IPS DF 6.9 (cell line): ENCODE measurements at regions not wholly inside any gene's neighbourhood (a gene's known extent, or its start where the extent isn't known, plus 50 kb on each side); places are given as distances from the start of the nearest gene placed in this dataset.

Source experiments
- DNase-seq: peaks from one replicate; pipeline ENCODE4 v3.0.0-alpha.2; 2013; ENCODE audit warnings: low read depth, low spot score
- H3K27ac ChIP-seq: one replicate; pipeline ENCODE4 v1.5.1; 2013; ENCODE audit warnings: low read length, control low read depth
- H3K27me3 ChIP-seq: 2 replicates; pipeline ENCODE4 v1.6.1; 2013; ENCODE audit warnings: mild to moderate bottlenecking, low read length; ENCODE audit not compliant: control insufficient read depth, insufficient read depth
- H3K36me3 ChIP-seq: 2 replicates; pipeline ENCODE4 v1.6.1; 2013; ENCODE audit warnings: low read length; ENCODE audit not compliant: control insufficient read depth, insufficient read depth
- H3K4me1 ChIP-seq: 2 replicates; pipeline ENCODE4 v1.6.1; 2013; ENCODE audit warnings: low read length; ENCODE audit not compliant: control insufficient read depth, insufficient read depth
- H3K4me3 ChIP-seq: 2 replicates; pipeline ENCODE4 v1.5.1; 2013; ENCODE audit warnings: mild to moderate bottlenecking, low read length
- H3K9me3 ChIP-seq: 2 replicates; pipeline ENCODE4 v1.6.1; 2013; ENCODE audit warnings: low read length, inconsistent platforms; ENCODE audit not compliant: control insufficient read depth, insufficient read depth
- WGBS: extraction: QIAGEN DNeasy Blood & Tissue Kit; methylation state at CpG from one replicate; pipeline ENCODE4 v1.1.7; 2013; ENCODE audit warnings: mixed read lengths, missing lambda C conversion rate; ENCODE audit not compliant: insufficient read length, insufficient coverage; 5-methylcytosine and 5-hydroxymethylcytosine counted together

GRCh38 chr4:123919576-123920098 is 523.0 kb downstream of the SPRY1 start:
- H3K36me3 ChIP-seq: no peaks in the 10 kb centered on the region

GRCh38 chr4:123921339-123921738 is 524.7 kb downstream of the SPRY1 start:
- Histone ChIP-seq H3K9me3 (no peaks in the 10 kb centered on the region), H3K27ac (no peak overlapping the region), H3K36me3 (no peaks in the 10 kb centered on the region), H3K4me3 (no peak overlapping the region), H3K4me1 (no peaks in the 10 kb centered on the region), H3K27me3 (no peaks in the 10 kb centered on the region)
- WGBS: no CpG with 5 or more reads among the region's 5 CpGs
- DNase-seq: no peak

More at GRCh38 chr4:123919576-123920098, 523.0 kb downstream of the SPRY1 start:
- H3K27me3 ChIP-seq: no peaks in the 10 kb centered on the region
- H3K9me3 ChIP-seq: no peaks in the 10 kb centered on the region
- no peak overlapping the region for H3K27ac ChIP-seq
- no CpG with 5 or more reads among the region's 4 CpGs for WGBS
- H3K4me1 ChIP-seq: no peaks in the 10 kb centered on the region
- no peak overlapping the region for H3K4me3 ChIP-seq
- no peak for DNase-seq

GRCh38 chr4:123922847-123923246 is 526.3 kb downstream of the SPRY1 start:
- Histone ChIP-seq H3K4me1 (no peaks in the 10 kb centered on the region), H3K27me3 (no peaks in the 10 kb centered on the region), H3K9me3 (no peaks in the 10 kb centered on the region), H3K36me3 (no peaks in the 10 kb centered on the region), H3K27ac (no peak overlapping the region), H3K4me3 (no peak overlapping the region)
- DNase-seq: no peak

- Histone ChIP-seq H3K27me3 (no peaks in the 10 kb centered on the region), H3K9me3 (no peaks in the 10 kb centered on the region), H3K4me1 (no peaks in the 10 kb centered on the region), H3K27ac (no peak overlapping the region), H3K36me3 (no peaks in the 10 kb centered on the region), H3K4me3 (no peak overlapping the region)
- WGBS: no CpG with 5 or more reads among the region's 3 CpGs
- DNase-seq: no peak
Observed at GRCh38 chr4:123924536-123924935, 527.9 kb downstream of the SPRY1 start.

- DNase-seq: no peak
Observed at GRCh38 chr4:123929565-123929964, 533.0 kb downstream of the SPRY1 start.

GRCh38 chr4:123930996-123931395 is 534.4 kb downstream of the SPRY1 start:
- H3K27me3 ChIP-seq: no peaks in the 10 kb centered on the region
- no CpG with 5 or more reads among the region's 1 CpG for WGBS
- DNase-seq: no peak
- no peaks in the 10 kb centered on the region for H3K4me1 ChIP-seq
- no peaks in the 10 kb centered on the region for H3K36me3 ChIP-seq
- no peaks in the 10 kb centered on the region for H3K9me3 ChIP-seq
- no peak overlapping the region for H3K4me3 ChIP-seq
- H3K27ac ChIP-seq: no peak overlapping the region

More at GRCh38 chr4:123929565-123929964, 533.0 kb downstream of the SPRY1 start:
- Histone ChIP-seq H3K9me3 (no peaks in the 10 kb centered on the region), H3K27me3 (no peaks in the 10 kb centered on the region), H3K27ac (no peak overlapping the region), H3K4me1 (no peaks in the 10 kb centered on the region), H3K36me3 (no peaks in the 10 kb centered on the region), H3K4me3 (no peak overlapping the region)
- WGBS: no CpG with 5 or more reads among the region's 1 CpG

- DNase-seq: no peak
- no peak overlapping the region for H3K4me3 ChIP-seq
- H3K36me3 ChIP-seq: no peaks in the 10 kb centered on the region
- H3K27me3 ChIP-seq: no peaks in the 10 kb centered on the region
- no peaks in the 10 kb centered on the region for H3K4me1 ChIP-seq
- no peak overlapping the region for H3K27ac ChIP-seq
- WGBS: no CpG with 5 or more reads among the region's 2 CpGs
- no peaks in the 10 kb centered on the region for H3K9me3 ChIP-seq
Observed at GRCh38 chr4:123934096-123934495, 537.5 kb downstream of the SPRY1 start.

- no peaks in the 10 kb centered on the region for H3K9me3 ChIP-seq
- no peaks in the 10 kb centered on the region for H3K36me3 ChIP-seq
- DNase-seq: no peak
- no CpG with 5 or more reads among the region's 2 CpGs for WGBS
- H3K4me1 ChIP-seq: no peaks in the 10 kb centered on the region
- H3K27ac ChIP-seq: no peak overlapping the region
- no peaks in the 10 kb centered on the region for H3K27me3 ChIP-seq
- no peak overlapping the region for H3K4me3 ChIP-seq
Observed at GRCh38 chr4:123936621-123937043, 540.0 kb downstream of the SPRY1 start.

GRCh38 chr4:123937581-123937980 is 541.0 kb downstream of the SPRY1 start:
- Histone ChIP-seq H3K27ac (no peak overlapping the region), H3K36me3 (no peaks in the 10 kb centered on the region), H3K27me3 (no peaks in the 10 kb centered on the region), H3K4me1 (no peaks in the 10 kb centered on the region), H3K4me3 (no peak overlapping the region), H3K9me3 (no peaks in the 10 kb centered on the region)
- no CpG with 5 or more reads among the region's 4 CpGs for WGBS
- no peak for DNase-seq

- H3K27ac ChIP-seq: no peak overlapping the region
- no peak overlapping the region for H3K4me3 ChIP-seq
- no peaks in the 10 kb centered on the region for H3K27me3 ChIP-seq
- H3K9me3 ChIP-seq: no peaks in the 10 kb centered on the region
- no peak for DNase-seq
- no peaks in the 10 kb centered on the region for H3K4me1 ChIP-seq
- no peaks in the 10 kb centered on the region for H3K36me3 ChIP-seq
- WGBS: no CpG with 5 or more reads among the region's 1 CpG
Observed at GRCh38 chr4:123939621-123940020, 543.0 kb downstream of the SPRY1 start.

GRCh38 chr4:123940604-123941003 is 544.0 kb downstream of the SPRY1 start:
- WGBS: no CpG with 5 or more reads among the region's 2 CpGs
- Histone ChIP-seq H3K4me1 (no peaks in the 10 kb centered on the region), H3K36me3 (no peaks in the 10 kb centered on the region), H3K9me3 (no peaks in the 10 kb centered on the region), H3K27me3 (no peaks in the 10 kb centered on the region), H3K4me3 (no peak overlapping the region), H3K27ac (no peak overlapping the region)
- no peak for DNase-seq
